ENCODE measurements at regions not wholly inside any gene's neighbourhood (a gene's known extent, or its start where the extent isn't known, plus 50 kb on each side); places are given as distances from the start of the nearest gene placed in this dataset.

- no peak for DNase-seq (ENCODE audit: low read depth)
Measured at GRCh38 chr5:11998397-11998796, 94.2 kb upstream of the CTNND2 start.

- DNase-seq (ENCODE audit: low read depth): no peak
Measured at GRCh38 chr5:11997942-11998341, 93.7 kb upstream of the CTNND2 start.

GRCh38 chr5:11992518-11992917 lies 88.3 kb upstream of the CTNND2 start:
- DNase-seq (ENCODE audit: low read depth): no peak

DNA sequence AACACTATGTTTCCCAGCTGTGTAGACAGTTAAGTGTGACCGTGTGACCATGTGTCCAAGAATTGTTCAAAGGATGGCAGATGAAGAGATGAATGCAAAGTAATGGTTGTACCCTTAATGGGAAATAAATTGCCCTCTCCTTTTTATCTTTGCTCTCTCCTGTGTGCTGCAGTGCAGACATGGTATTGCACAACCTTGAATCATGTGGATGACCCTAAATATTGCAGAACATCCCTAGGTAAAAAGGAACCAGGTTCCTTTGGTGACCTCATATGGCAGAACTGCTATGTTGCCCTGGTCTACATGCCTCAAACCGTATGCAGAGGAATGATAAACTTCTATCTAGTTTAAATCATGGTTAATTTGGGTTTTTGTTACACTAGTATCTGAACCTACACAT lies 81.7 kb upstream of the CTNND2 start:
- DNase-seq (ENCODE audit: low read depth): no peak

DNA sequence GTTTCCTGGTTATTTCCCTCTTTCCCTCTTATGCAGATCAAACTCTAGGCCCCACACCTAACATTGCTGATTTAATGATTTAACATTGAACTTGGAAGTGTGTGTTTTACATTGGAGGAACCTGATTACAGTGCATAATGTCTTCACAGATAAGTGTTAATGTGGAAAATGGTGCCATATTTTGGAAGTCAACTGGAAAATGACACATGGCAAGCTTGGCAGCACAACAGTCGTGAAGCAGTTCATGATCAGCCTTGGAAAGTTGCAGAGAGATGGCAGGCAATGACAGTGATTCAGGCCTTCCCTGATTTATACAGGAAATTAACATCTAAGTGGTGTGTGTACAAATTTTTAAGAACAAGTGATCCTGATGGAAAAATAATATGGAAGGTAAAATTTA lies 80.0 kb upstream of the CTNND2 start:
- DNase-seq (ENCODE audit: low read depth): no peak

DNA sequence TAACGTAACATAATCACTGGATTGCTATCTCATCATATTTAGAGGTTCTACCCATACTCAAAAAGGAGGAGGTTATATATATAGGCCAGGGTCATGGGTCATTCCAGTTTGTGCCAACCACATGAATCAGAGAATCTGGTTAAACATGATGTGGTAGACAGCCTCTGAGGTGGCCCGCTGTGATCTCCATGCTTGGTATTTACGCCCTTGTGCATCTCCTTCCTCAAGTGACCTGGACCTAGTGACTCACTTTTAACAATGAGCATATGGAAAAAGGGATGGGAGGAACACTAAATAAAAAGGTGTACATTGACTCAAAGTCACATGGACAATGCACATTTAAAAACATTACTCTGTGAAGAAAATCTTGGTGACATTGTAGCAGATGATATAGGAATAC lies 77.7 kb upstream of the CTNND2 start:
- no peak for DNase-seq (ENCODE audit: low read depth)

GRCh38 chr5:11977904-11978303 lies 73.7 kb upstream of the CTNND2 start:
- no peak for DNase-seq (ENCODE audit: low read depth)

DNA sequence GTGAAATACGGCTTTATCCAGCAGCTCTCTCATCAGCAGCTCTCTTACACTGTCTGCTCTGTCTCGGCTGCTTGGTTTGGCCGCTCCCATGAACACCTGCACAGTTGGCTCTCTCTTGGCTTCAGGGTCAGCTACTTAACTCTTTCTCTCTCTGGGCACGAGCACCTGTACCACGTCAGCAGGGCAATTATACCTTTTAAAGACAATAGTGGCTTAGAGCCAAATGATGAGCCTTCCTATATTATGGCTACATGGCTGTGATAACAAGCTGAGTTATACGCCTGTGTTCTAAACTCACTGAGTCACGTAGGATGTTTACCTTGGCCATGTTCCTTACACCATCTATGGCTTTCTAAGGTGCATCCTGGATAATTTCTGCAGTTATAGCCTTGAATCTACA lies 69.2 kb upstream of the CTNND2 start:
- no peak for DNase-seq (ENCODE audit: low read depth)

DNA sequence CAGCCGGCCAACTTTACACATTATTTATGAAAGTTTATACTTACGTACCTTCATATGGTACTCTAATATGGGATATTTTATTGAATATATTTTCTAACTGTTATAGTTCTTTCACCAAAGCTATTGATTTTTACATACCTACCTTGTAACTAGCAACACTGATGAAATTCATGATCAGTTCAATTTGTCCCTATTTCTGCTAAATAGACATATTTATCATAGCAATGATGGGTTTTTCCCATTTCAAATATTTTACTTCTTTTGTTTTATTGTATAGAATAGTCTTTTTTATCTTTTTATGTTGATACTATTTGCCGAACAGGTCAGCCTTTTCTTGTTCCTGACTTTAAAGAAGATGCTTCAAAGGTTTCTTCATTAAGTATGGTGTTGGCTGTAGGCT lies 59.0 kb upstream of the CTNND2 start:
- no peak for DNase-seq (ENCODE audit: low read depth)

DNA sequence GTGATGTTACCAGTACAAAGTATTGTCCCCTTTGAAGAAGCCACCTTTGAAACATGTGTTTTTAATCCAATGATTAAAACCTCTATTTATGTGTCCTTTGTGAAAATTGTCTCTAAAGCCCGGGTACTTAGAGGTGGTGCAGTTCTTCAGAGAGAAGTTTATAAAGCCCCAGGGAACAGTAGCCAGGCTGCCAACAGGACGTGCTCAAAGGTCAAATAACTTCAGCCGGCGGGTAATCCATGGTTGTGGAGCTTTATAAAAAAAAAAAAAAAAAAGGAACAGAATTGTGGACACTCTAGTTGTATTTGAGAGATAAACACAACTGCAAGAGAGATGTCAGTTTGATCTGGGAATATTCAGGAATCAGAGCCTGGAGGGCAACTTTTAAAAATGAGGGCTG lies 57.9 kb upstream of the CTNND2 start:
- DNase-seq (ENCODE audit: low read depth): no peak

- no peak for DNase-seq (ENCODE audit: low read depth)
Measured at GRCh38 chr5:11958321-11958720, 54.1 kb upstream of the CTNND2 start.

DNA sequence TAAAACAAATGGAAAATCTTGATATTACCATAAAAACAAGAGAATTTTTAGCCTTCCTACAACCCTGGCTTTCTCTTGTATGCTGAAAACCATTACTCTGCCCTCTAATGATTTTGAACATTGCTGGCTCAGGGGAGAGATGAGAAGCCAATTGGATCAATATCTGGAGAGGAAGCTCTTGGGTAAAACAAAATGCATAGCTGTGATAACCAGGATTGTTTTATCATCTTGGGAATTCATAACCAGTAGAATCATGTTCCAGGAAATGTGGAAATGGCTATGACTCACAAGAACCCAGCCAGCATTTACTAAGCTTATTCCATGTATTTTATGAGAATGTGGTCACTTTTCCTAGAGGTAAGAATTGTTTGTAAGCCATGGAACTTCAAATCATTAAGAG lies 51.1 kb upstream of the CTNND2 start:
- no peak for DNase-seq (ENCODE audit: low read depth)
